NCI-H2196 (cell line): ENCODE measurements at regions not wholly inside any gene's neighbourhood (a gene's known extent, or its start where the extent isn't known, plus 50 kb on each side); places are given as distances from the start of the nearest gene placed in this dataset.

Experiments used
- DNase-seq: peaks from one replicate; lab custom pipeline; 2025; ENCODE audit not compliant: unreplicated experiment; lab: John Stamatoyannopoulos, UW

DNA sequence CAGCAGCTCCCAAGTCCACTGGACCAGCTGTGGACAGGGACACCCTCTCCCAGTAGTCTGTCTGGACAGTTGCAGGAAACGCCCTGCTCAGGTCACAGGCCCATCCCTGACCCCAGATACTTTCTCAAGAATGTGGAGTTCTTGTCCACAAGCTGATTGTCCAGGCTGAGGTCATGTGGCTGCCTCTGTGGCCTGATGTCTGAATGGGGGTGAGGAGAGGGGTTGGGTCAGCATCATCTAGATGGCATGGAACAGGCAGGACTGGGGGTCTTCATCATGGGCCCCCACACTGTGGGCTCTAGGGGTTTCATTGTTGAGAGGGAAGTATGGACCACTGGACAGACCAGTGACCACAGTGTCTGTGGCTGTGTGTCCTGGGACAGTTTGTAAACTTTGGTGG, 1015.0 kb downstream of the TBC1D22A start:
- no peak for DNase-seq

DNA sequence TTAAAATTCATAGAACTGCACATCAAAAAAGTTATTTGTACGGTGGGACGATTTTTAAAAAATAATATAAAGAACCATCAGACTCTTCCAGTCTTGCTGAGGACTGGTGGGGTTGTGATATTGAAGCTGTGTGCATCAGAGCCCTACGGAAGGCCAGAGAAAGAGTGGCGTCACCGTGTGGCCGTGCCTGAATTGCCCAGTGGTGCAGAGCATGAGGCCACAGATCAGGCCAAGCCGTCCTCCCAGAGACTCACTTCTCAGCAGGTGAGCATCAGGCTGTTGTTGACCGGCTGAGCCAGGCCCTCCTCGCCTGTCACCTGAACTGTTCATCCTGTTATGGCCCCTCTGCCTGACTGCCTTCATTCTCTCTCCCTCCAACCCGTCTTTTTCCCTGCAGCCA, 1013.9 kb downstream of the TBC1D22A start:
- DNase-seq = no peak

DNA sequence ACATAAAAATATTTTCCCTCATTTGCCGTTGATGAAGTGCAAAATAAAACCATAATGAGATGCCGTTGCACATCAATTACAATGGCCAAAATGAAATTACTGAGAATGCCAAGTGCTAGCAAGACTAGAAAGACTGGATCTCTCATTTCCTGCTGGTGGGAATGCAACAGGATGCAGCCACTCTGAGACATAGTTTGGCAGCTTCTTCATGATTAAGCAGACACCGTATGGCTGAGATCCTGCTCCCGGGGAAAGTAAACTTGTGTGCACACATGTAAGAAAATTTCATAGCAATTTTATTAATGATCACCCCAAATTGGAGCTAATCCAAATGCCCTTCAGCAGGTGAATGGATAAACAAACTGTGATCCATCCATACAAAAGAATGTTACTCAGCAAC, 1013.2 kb downstream of the TBC1D22A start:
- no peak for DNase-seq

GRCh38 chr22:47775191-47775590, 1012.7 kb downstream of the TBC1D22A start:
- no peak for DNase-seq

GRCh38 chr22:47773635-47774034, 1011.2 kb downstream of the TBC1D22A start:
- no peak for DNase-seq

- DNase-seq = no peak
Observed at GRCh38 chr22:47772864-47773263, 1010.4 kb downstream of the TBC1D22A start.

DNA sequence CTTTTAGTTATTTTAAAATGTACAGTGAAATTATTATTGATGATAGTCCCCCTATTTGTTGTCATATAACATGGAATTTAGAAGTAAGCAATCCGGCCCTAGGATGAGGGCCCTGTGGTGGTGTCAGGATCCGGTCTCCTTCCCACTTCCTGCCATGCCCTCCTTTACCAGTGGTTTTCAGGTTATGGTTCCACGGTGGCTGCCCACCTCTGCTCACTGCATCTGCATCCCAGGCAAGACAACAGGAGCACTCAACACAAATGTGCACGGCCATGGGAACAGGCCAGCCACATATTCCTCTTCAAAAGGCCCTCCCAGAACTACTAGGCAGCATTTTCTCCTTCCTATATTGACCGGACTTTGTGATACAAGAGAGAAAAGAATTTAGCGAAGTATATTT, 1007.2 kb downstream of the TBC1D22A start:
- DNase-seq = no peak

- DNase-seq = no peak
Observed at GRCh38 chr22:47768027-47768426, 1005.6 kb downstream of the TBC1D22A start.

DNA sequence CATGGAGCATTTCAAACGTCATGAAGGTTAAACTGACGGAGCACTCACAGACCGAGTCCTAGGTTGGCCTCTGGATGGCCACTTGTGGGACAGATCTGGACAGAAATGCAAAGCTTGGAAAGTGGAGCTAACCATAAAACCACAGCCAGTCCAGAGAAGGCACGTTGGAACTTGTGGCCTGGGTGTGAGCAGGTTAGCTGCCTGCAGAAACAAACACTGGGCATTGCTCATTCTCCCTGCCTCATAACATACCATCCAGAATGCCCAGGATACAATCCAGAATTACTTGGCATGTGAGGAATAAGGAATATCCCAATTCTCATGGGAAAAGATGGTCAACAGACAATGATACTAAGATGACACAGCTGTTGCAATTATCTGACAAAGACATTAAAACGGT, 1005.0 kb downstream of the TBC1D22A start:
- no peak for DNase-seq

- DNase-seq = no peak
Observed at GRCh38 chr22:47765757-47766156, 1003.3 kb downstream of the TBC1D22A start.

DNA sequence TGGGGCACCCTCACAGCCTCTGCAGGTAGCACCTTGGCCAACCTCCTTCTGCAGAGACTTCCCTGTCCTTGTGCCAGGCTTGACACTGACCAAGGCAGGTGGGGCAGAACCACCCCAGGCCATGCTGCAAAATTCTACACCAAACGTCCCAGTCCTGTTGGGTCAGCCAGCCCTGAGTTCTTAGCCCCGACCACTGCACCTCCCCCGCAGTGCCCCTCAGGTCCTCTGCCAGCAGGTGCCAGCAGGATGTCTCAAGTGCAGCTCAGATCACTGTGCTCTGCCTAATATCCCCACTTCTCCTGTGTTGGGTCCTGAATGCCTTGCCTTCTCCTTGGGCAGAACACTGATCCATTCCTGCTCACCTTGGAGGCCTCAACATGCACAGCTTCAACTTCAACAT, 999.7 kb downstream of the TBC1D22A start:
- DNase-seq = no peak

DNA sequence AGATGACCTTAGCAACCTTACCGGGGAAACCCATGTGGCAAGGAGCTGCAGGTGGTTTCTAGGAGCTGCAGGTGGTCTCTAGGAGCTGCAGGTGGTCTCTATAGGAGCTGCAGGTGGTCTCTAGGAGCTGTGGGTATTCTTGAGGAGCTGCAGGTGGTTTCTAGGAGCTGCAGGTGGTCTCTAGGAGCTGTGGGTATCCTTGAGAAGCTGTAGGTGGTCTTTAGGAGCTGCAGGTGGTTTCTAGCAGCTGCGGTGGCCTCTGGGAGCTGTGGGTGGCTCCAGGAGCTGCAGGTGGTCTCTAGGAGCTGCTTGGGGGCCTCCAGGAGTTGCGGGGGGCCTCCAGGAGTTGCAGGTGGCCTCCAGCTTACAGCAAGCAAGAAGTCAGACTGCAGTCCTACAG, 997.5 kb downstream of the TBC1D22A start:
- no peak for DNase-seq

- no peak for DNase-seq
Observed at GRCh38 chr22:47757741-47758140, 995.3 kb downstream of the TBC1D22A start.

DNA sequence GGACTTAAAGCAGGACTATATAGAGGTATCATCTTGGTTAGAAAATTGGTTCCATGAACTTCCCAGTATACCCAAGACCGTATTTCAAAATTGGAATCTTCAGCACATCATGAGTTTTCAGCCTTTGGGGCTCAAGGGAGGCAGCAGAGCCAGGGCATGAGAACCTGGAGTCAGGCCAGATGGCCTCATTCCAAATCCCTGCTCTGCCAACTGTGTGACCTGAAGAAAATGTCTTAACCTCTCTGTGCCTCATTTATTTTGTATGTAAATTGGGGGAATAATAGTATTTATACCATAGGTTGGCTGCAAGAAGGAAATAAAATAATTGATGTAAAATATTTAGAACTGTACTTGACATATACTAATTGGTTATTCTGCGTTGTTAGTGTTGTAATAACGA, 987.6 kb downstream of the TBC1D22A start:
- no peak for DNase-seq

- DNase-seq = no peak
Observed at GRCh38 chr22:47748957-47749356, 986.5 kb downstream of the TBC1D22A start.

DNA sequence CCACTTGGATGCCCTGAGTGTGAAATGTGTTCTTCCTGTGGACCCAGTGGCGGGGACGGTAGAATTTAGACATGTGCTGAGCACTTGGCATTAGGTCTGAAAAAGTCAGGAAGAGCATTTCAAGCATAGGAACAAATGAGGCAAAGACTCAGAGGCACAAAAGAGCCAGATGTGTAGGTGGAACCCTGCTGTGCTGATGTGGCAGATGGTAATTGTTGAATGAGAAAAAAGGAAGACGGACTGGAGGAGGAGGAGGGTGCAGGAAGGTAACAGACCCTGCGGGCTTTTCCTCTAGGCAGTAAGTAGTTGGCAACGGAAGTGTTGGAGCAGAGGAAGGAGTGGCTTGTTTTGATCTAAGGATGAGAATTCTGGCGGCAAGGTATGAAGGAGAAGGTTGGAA, 985.8 kb downstream of the TBC1D22A start:
- no peak for DNase-seq

- no peak for DNase-seq
Observed at GRCh38 chr22:47740109-47740805, 977.8 kb downstream of the TBC1D22A start.

- no peak for DNase-seq
Observed at GRCh38 chr22:47739291-47740015, 977.0 kb downstream of the TBC1D22A start.

DNA sequence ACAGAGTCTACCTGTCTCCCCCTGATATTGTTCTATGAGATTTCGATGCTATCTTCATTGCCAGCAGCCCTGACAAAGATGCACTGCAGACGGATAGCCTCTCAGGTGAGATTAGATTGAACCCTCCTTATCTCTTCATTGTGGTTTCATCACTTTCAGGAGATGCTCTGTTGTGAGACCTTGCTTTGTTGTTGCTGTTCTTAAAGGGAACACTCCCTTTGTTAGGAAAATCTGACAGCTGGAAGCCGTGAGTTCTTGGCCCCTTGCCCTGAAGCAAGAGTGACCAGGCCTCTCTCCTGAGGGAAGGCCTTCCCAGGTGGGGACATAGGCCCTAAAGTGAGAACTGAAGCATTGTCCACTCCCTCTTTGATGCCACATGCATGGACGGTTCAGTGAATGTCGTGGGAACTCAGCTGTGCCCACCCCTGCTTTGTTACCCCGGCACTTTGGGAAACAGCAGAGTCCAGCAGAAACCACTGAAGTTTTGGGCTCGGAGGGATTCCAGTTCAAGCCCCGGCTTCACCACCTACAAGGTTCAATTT, 976.1 kb downstream of the TBC1D22A start:
- DNase-seq = no peak

DNA sequence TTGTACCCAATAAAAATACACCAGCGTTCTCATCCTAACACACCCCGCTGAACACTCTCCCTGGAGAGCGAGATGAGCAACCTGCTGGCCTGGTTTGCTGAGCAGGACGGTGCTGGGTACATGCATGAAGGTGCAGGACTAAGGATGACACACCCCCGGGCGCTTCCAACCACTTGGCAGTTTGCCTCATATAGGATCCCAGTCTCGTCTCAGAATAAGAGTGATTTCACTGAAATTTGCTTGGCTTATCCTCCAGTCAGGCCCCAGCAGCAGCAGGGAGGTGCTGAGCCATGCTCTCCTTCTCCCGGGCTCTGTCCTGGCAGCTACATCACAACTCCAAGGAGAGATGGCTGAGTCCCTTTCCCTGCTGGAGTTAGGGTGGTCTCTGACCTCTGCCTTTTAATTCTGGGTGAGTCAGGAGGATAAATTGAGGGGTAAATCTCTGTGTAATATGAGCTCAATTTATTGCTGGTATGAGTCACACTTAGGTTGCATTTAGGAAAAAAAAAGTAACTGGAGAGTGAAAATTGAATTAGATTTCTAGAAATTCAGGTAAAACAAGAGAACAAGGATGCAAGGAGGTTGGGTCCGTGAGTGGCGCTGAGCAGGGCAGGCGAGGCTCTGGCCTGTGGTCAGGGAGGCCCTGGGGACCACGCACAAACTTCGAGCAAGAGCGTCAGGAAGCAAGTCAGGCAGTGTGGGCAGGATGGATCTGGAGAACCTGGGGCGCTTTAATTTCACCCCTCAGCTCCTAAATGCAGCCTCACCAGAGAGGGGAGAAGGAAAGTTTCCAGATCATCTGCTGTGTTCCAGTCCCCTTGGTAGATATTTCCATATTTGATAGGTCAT, 974.0 kb downstream of the TBC1D22A start:
- DNase-seq = no peak

DNA sequence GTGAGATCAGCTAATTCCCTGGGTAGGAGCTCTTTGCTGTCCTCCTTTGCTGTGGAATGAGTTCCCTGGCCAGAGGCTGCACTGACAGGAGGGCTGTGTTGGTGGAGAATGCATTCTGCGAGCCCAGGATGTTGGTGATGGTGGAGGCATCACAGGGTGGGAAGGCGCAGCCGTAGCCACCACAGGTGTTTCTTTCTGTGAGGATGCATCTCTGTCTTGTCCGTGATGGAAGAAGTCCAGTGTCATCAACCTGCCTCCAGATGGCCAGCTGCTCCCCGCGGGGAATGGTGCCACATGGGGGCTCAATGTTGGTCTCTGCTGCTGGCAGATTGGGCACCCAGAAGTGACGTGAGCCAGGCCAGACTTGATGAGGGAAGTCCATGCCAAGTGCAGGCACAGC, 972.1 kb downstream of the TBC1D22A start:
- DNase-seq = no peak

DNA sequence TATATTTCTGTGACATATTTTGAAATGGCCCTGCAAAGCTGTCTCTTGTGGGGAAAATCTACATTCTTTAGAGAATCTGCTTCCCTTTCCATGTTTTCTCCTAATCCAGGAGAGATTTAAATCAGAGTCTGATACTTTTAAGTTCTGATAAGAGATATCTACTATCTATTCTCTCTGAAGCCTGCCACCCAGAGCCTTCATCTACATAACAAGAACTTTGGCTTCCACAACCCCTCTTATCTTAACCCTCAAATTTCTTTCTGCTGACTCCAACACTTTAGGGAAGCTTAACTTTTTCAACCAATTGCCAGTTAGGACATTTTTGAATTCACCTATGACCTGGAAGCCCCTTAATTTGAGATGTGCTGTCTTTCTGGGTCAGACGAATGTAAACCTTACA, 965.2 kb downstream of the TBC1D22A start:
- no peak for DNase-seq
